Glutamatergic neuron (in vitro differentiated cells): ENCODE measurements at regions not wholly inside any gene's neighbourhood (a gene's known extent, or its start where the extent isn't known, plus 50 kb on each side); places are given as distances from the start of the nearest gene placed in this dataset.

Experiments used
- DNase-seq: peaks from one replicate; pipeline ENCODE4 v3.0.0; 2022
- H3K27ac Mint-ChIP-seq: one replicate; pipeline ENCODE4 v1.8.0; 2020; ENCODE audit warnings: mild to moderate bottlenecking, mixed read lengths, inconsistent platforms; ENCODE audit not compliant: unreplicated experiment
- H3K27me3 Mint-ChIP-seq: one replicate; pipeline ENCODE4 v1.8.0; 2020; ENCODE audit warnings: mild to moderate bottlenecking, moderate library complexity, mixed read lengths, inconsistent platforms; ENCODE audit not compliant: unreplicated experiment
- H3K36me3 Mint-ChIP-seq: one replicate; pipeline ENCODE4 v1.8.0; 2020; ENCODE audit warnings: mild to moderate bottlenecking, mixed read lengths, inconsistent platforms; ENCODE audit not compliant: unreplicated experiment
- H3K4me1 Mint-ChIP-seq: one replicate; pipeline ENCODE4 v1.8.0; 2020; ENCODE audit warnings: mild to moderate bottlenecking, low read depth, mixed read lengths, inconsistent platforms; ENCODE audit not compliant: unreplicated experiment
- H3K4me3 Mint-ChIP-seq: one replicate; pipeline ENCODE4 v1.8.0; 2020; ENCODE audit warnings: mild to moderate bottlenecking, mixed read lengths, inconsistent platforms; ENCODE audit not compliant: unreplicated experiment
- H3K9me3 Mint-ChIP-seq: one replicate; pipeline ENCODE4 v1.8.0; 2020; ENCODE audit warnings: mild to moderate bottlenecking, moderate library complexity, mixed read lengths, inconsistent platforms; ENCODE audit not compliant: unreplicated experiment
- TF ChIP-seq, protein P1 (sequence below): fragments of 200-600 bp; sonication (generic); IDR thresholded peaks from one replicate; pipeline ENCODE4 v1.5.0; 2021; ENCODE audit not compliant: partially characterized antibody, unreplicated experiment

DNA sequence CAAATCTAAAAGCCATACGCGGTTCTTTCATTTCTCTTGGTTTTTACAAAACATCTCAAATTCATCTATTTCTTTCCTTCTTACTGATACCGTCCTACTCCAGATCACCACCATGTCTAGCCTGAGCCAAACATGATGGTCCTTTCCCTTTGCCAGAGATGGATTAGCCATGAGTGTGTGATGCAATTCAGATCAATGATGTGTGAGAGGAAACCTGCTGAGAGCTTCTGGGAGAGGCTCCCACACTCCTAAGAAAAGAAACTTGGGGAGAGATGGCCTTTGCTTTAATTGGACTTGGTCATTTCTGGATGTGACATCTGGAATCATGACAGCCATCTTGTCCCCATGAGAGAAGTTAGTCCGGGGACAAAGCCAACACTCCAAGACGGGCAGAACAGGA is 367.2 kb downstream of the FGFR2 start:
- Mint-ChIP-seq H3K27ac (no peak overlapping the region), H3K27me3 (peaks cover 2% of the 10 kb centered on the region), H3K36me3 (peaks cover 9% of the 10 kb centered on the region), H3K4me1 (no peaks in the 10 kb centered on the region), H3K4me3 (no peak overlapping the region), H3K9me3 (no peaks in the 10 kb centered on the region)
- TF ChIP-seq, protein P1, sequence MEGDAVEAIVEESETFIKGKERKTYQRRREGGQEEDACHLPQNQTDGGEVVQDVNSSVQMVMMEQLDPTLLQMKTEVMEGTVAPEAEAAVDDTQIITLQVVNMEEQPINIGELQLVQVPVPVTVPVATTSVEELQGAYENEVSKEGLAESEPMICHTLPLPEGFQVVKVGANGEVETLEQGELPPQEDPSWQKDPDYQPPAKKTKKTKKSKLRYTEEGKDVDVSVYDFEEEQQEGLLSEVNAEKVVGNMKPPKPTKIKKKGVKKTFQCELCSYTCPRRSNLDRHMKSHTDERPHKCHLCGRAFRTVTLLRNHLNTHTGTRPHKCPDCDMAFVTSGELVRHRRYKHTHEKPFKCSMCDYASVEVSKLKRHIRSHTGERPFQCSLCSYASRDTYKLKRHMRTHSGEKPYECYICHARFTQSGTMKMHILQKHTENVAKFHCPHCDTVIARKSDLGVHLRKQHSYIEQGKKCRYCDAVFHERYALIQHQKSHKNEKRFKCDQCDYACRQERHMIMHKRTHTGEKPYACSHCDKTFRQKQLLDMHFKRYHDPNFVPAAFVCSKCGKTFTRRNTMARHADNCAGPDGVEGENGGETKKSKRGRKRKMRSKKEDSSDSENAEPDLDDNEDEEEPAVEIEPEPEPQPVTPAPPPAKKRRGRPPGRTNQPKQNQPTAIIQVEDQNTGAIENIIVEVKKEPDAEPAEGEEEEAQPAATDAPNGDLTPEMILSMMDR: no peak
- no peak for DNase-seq

DNA sequence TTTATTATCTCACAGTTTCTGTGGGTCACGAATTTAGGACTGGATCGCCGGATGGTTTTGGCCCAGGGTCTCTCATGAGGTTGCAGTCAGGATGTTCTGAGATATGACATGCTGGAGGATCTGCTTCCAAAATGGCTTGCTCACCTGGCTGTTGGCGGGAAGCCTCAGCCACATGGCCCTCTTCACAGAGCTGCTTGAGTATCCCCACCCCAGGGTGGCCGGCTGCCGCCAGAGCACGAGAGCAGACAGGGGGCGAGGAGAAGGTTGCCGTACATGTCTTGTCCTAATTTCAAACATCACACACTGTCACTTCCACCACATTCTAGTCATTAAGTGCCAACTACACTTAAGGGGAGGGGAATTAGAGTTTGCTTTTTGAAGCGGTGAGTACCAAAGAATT is 365.8 kb downstream of the FGFR2 start:
- TF ChIP-seq, protein P1: no peak
- Mint-ChIP-seq H3K36me3 (peaks cover 9% of the 10 kb centered on the region), H3K27me3 (peaks cover 2% of the 10 kb centered on the region), H3K4me3 (no peak overlapping the region), H3K4me1 (no peaks in the 10 kb centered on the region), H3K27ac (no peak overlapping the region), H3K9me3 (no peaks in the 10 kb centered on the region)
- no peak for DNase-seq

DNA sequence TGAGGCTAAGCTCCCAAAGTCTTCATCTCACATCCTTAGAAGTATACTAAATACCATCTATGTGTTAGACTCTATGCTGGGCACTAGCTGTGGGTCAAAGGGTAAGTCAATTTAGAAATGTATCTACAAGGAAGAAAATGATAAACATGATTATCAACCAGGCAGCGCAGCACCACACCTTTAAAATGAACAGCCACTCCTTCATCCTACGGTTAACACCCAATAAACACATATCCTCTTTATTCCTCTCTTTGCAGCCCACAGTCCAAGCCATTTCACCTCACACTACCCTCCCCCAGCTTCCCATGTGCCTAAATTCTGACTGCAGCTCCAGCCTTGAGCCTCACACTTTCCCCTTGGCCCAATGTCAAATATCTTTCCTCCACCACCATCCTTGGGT is 362.6 kb downstream of the FGFR2 start:
- Mint-ChIP-seq H3K36me3 (no peaks in the 10 kb centered on the region), H3K4me3 (no peak overlapping the region), H3K27me3 (peaks cover 2% of the 10 kb centered on the region), H3K27ac (no peak overlapping the region), H3K9me3 (no peaks in the 10 kb centered on the region), H3K4me1 (no peaks in the 10 kb centered on the region)
- TF ChIP-seq, protein P1: no peak
- DNase-seq: no peak

DNA sequence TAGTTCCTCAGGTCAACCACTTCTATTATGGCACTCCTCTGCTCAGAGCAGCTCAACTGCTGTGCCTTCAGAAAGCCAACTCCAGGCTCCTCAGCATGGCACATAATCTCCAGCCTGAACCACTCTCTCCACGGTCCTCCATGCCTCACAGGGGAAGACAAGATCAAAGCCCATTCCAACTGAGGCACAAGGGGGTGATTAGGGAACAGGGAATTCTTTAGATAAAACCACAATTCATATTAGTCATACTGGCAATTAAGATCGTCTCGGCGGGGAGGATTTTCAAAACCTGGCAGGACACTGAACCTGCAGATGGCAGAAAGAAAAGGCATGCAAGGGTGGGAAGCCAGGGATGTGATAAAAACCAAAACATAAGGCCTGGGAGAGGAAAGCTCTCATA is 361.6 kb downstream of the FGFR2 start:
- no peak overlapping the region for H3K4me3 Mint-ChIP-seq

DNA sequence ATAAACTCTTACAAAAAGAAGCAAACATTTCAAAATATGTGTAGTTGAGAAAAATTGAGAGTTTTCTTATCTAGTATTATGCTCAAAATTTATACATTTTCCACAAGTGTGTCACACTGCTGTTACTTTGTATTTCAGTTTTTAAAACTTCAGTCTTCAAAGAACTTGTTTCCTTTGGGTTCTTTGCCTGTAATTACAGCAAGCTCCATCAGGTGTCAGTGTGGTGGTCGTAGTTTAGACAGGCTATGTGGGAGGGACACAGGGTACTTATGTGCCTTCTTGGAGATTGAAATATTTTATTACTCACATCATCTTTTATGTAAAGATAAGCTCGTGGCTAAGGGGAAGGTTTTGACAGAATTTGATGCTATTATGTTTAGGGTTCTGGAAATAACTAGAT is 360.5 kb downstream of the FGFR2 start:
- Mint-ChIP-seq H3K27me3 (peaks cover 2% of the 10 kb centered on the region), H3K4me1 (no peaks in the 10 kb centered on the region), H3K4me3 (no peak overlapping the region), H3K27ac (no peak overlapping the region), H3K36me3 (no peaks in the 10 kb centered on the region), H3K9me3 (peaks cover 2% of the 10 kb centered on the region)
- DNase-seq: no peak
- TF ChIP-seq, protein P1: peak; percentile 29

More for the DNA sequence above, 361.6 kb downstream of the FGFR2 start:
- H3K27ac Mint-ChIP-seq: no peak overlapping the region
- no peak for DNase-seq
- peaks cover 2% of the 10 kb centered on the region for H3K27me3 Mint-ChIP-seq
- H3K9me3 Mint-ChIP-seq: no peaks in the 10 kb centered on the region
- no peaks in the 10 kb centered on the region for H3K4me1 Mint-ChIP-seq
- TF ChIP-seq, protein P1: no peak
- no peaks in the 10 kb centered on the region for H3K36me3 Mint-ChIP-seq
